Activated T-cell treated with anti-CD3 and anti-CD28 coated beads, Interleukin-2, amount 50 U/mL, for 1 hour (primary cell): ENCODE measurements at regions not wholly inside any gene's neighbourhood (a gene's known extent, or its start where the extent isn't known, plus 50 kb on each side); places are given as distances from the start of the nearest gene placed in this dataset.

ENCODE experiments used
- DNase-seq: peaks from one replicate; pipeline ENCODE4 v3.0.0-alpha.2; 2020

DNA sequence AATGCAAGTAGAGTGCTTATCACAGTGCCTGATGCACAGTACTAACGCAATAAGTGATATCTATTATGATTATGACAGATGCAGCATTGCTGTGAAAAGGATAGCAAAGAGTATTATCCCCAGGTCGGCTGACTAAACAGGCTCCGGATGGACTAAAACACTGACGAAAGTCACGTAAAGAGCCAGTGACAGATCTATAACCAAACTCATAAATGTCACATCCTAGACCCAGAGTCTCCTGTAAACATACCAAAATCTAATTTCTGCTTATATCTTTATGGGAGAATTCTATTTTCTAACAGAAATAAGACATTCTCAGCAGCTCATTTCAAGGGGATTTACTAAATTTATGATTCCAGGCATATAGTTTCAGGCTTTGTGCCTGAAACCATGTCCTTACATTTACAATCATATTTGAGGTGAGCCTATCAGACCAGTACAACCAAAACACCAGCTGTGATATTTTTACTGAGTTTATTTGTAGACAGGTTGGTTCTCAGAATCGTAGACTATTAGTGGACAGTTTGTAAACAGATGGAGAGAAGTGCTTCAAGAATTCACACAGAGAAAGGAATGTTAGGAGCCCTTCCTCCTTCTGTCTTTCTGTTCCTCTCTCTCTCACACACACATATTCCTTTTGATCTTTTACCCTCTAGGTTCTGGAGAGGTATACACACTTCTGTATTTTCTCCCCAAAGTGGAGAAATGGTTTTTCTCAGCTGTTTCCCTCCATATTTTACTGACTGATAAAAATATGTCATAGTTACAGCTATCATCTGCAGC lies 52.4 kb upstream of the WDR26 start:
- no peak for DNase-seq

- no peak for DNase-seq
Measured at GRCh38 chr1:224488806-224489499, 54.4 kb upstream of the WDR26 start.

DNA sequence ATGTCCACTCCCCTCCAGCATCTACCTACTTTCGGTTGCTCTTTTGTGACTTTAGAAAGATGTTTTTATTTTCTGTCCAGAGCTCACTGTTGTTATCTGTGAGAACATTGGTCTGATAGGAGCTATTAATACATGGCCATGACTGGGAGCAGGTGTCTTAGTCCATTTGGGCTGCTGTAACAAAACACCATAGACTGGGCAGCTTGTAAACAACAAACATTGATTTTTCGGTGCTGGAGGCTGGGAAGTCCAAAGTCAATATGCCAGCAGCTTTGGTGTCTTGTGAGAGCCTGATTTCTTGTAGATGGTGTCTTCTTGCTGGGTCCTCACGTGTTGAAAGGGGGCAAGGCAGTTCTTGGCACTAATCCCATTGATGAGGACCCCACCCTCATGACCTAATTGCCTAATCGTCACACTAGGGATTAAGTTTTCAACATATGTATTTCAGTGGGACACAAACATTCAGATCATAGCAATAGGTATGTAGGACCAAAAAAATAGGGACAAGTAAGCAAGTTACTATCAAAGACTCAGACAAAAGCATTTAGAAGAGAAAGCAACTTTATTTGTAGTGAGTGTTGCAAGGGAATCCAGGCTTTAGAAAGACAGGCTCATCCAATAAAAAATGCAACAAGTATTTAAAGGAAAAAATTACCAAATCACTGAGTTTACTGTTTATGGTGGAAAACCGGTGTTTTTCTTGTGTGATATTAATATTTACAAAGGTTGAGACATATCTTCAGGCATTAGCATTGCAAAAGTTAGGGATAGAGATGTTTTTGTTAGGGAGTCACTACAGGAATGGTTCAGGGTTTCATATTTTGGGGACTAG lies 55.2 kb upstream of the WDR26 start:
- DNase-seq = no peak

DNA sequence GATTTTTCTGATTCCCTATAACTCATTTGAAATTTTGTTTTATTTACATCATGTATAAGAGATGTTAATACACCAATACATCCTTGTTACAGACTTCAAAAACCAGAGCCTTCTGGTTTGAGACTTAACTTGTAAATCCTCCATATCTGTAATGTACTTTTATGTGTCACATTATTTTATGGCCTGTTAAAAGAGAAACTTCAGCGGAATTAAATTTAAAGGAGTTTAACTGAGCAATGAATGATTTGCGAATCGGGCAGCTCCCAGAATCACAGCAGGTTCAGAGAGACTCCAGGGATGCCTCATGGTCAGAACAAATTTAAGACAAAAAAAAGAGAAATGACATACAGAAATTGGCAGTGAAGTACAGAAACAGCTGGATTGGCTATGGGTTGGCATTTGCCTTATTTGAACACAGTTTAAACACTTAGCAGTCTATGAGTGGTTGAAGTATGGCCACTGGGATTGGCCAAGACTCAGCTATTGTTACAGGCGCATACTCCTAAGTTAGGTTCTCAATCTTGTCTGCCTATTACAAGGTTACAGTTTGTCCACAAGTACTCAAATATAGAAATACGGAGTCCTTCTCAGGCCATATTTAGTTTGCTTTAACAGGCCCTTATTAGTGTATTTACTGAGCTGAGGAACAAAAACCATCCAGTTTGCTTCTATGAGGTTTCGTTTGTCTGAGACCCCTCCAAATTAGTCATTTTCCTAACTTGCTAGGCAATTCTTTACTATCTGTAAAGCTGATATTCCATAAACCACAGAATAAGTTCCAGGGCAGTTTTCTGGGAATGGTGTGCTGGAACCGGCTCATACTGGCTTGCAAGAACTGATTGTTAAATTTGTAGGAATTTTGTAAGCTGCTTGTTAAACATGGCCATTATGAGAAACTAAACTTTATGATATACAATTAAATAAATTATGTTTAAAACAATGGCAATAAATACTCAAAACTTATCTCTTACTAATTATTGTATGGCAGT lies 56.2 kb upstream of the WDR26 start:
- no peak for DNase-seq

DNA sequence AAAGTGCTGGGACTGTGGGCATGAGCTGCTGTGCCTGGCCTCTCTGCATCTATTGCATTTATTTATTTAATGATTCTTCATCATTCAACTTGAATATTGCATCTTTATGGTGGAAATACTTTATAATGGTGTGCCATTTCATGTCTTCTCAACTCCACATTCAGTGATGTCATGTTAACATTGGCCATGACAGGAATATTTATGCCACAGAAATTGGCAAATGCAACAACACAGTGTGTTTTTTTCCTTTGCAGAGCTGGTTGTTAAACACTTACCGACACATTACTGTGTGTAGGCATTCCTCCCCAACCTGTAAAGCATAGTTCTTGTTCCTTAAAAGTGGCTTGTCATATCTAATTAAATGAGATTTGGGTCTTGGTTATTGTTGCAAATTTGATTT lies 57.4 kb upstream of the WDR26 start:
- DNase-seq = no peak

GRCh38 chr1:224492632-224493031 lies 58.0 kb upstream of the WDR26 start:
- DNase-seq = no peak

GRCh38 chr1:224493269-224493668 lies 58.7 kb upstream of the WDR26 start:
- DNase-seq = no peak

DNA sequence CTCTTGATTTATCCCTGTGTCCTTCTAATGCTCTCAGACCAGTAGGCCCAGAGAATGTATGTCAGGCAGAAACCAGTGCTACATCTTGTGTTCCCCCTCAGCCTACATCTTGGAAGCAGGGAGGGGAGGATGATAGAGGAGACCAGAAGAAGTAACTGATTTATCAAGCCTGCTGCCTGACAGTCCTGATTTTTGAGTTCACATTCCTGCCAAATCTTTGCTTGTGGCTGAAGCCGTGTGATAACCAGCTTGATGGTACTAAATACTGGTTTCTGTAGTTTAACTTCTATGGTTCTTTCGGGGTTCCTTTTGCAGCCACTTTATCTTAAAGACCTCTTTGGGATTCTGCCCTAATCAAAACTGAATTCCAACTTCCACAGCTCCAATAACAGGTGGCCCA lies 59.7 kb upstream of the WDR26 start:
- no peak for DNase-seq

GRCh38 chr1:224495866-224496265 lies 61.3 kb upstream of the WDR26 start:
- DNase-seq = no peak

DNA sequence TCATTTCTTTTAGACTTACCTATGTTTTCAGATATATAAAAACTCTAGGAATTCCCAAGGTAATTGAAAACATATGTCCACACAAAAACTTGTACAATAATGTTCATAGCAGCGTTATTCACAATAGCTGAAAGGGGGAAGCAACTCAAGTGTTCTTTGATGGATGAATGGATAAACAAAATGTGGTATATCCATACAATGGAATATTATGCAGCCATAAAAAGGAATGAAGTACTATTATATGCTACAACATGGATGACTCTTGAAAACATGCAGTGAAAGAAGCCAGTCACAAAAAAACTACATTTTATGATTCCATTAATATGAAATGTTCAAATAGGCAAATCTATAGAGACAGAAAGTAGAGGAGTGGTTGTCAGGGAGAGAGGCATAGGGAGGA lies 62.2 kb upstream of the WDR26 start:
- no peak for DNase-seq

DNA sequence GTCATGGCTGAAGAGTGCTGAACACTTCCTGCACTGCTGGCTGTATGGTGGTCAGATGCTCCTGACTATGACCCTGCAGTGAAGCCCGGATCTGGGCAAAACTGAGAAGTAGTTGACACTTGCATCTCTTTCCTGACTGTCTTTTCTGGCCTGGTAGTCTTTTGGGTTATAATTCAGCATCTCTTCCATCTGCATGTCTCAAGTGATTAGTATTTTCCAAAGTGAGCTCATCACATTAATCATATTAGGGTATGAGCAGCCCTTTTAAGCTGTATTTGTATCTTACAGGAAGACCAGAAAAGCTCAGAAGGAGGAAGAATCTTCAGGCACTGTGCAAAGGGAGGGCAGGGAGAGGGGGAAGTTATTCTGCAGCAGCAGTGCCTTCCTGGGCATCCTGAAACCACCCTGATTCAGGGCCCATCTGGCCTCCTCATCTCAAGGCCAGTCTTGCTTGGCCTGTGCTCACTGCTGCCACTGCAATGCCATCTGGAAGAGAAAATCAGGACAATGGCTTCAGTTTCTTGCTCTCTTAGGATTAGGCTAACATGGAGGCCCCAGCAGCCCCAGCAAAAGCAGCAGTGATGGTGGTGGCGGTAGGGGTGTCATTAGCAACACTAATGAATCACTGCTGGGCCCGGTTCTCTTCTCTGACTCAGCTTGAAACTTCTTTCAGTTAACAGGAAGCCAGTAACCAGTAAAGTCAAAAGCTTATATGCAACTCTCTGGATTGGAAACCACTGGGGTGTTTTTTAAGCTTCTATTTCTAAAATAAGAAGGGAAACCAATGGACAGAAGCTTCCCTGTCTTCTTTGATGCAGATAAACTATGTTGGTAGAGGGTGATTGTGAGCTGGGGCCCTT lies 63.3 kb upstream of the WDR26 start:
- no peak for DNase-seq

- no peak for DNase-seq
Measured at GRCh38 chr1:224498574-224499170, 64.1 kb upstream of the WDR26 start.

- DNase-seq = no peak
Measured at GRCh38 chr1:224499204-224499603, 64.6 kb upstream of the WDR26 start.

DNA sequence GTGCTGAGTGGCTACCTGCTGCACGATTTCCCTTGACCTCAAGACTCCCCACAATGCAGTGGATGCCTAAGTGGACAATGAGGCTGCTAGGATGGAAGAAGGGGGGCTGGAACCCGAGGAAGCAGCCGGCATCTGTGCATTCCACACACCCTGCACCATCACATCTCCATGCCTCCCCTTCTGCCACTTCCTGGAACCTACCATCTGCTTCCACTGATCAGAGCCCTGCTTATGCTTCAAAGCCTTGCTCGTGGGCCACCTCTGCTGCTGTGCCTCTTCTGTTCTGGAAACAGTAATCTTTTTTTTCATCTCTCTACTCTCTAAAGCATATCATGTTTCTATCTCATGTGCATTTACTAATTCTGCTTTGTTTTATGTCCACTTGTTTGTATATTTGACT lies 66.2 kb upstream of the WDR26 start:
- no peak for DNase-seq

DNA sequence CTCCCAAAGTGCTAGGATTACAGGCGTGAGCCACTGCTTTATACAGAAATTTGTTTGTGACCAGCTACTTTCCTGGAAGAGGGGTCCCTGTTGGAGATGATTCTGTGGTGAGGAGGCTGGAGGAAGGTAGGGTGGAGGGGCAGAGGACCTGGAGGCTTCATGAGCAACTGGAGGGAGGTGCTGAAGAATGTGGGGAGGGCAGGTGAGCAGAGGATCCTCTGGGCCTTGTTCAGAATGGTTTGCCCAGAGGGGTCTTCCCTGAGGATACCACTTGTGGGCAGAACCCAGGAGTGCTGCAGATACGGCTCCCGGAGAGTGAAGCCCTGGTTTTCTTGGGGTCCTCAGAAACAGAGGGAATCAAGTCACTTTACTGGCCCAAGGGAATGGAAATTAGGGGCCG lies 67.2 kb upstream of the WDR26 start:
- DNase-seq = no peak

GRCh38 chr1:224502459-224503160 lies 68.0 kb upstream of the WDR26 start:
- DNase-seq = no peak

DNA sequence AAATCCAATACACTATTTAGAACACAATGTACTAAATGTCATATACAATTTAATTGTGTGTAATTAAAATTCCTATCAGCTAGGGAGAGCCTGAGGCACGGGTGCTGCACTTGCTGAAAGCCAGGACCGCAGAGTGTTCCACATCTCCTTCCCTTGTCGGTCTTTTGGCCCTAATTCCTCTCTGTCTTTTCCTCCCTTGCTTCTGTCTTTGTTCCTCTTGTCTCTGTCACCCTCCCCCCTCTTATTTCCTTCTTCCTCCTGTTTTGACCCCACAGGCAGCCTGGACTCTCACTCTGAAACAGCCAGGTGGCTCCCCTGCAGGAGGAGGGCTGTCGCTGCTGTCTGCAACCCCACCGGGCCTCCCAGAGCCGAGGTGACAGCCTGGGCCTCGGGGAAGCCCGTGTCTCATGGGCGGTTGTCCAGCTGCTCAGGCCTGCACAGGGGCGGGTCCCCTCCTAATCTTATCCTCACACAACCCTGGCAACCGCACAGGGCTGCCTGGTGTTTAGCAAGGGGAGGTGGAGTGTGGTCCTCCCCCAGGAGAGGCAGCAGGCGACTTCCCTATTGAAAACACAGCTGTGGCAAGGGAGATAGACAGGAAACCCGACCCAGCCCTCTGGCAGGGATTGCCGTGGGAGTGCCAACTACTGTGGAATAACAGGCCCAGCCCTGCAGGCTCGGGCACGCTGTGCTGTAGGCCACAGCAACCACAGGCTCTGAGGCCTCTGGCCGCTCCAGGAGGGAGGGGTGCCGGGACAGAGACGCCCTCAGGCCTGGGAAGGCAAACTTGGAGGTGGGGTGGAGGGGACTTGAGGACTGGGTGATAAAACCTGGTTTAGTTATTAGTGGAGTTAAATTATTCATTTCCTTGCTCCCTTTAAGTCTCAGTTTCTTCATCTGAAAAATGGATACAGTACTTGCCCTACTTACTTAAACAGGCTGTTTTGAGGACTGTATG lies 68.8 kb upstream of the WDR26 start:
- no peak for DNase-seq

GRCh38 chr1:224504297-224505041 lies 69.9 kb upstream of the WDR26 start:
- no peak for DNase-seq
